Left lobe of liver (tissue), 2 donors: ENCODE measurements at regions not wholly inside any gene's neighbourhood (a gene's known extent, or its start where the extent isn't known, plus 50 kb on each side); places are given as distances from the start of the nearest gene placed in this dataset.

Experiments
- ATAC-seq: fragments of 200-7000 bp; cut with Tn5 transposase; one replicate; pipeline ENCODE4 v1.9.1; 2020; ENCODE audit warnings: mild to moderate bottlenecking, moderate library complexity
- DNase-seq: peaks from one replicate; pipeline ENCODE4 v3.0.0-alpha.2; 2020; ENCODE audit warnings: low spot score
- donor health status: DM: no; HTN: no; CAD: no; lungs with moderate emphysema.
- donor health status: DM: no; HTN: yes; CAD: no.

DNA sequence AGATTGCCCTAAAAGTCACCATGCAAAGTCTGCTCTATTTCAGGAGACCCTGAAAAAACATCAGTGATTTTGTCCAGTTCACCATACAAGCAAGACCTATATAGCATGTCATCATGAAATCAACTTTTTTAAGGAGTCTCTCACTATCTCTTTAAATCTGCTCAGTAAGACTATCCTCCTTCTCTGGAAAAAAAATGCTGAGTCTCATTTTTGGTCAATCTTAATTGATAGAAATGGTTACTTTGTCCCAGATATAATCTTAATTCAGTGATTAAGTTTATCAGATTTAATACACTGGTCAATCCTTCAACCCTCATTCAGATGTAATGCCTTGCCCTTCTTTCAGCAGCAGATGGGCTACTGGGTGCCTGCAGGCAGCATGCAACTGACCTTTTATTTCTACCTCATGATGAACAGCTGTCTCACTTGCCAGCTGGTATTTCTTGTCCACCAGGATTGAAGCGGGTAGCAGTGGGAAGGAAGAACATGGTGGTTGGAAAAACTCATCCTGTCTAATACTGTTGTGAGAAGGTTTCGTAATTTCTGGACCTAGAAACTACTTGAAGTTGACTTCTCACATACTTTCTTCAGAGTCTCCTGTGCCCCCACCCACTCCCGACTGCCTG lies 375.3 kb downstream of the DNAH5 start:
- no peak for DNase-seq
- no peak for ATAC-seq

DNA sequence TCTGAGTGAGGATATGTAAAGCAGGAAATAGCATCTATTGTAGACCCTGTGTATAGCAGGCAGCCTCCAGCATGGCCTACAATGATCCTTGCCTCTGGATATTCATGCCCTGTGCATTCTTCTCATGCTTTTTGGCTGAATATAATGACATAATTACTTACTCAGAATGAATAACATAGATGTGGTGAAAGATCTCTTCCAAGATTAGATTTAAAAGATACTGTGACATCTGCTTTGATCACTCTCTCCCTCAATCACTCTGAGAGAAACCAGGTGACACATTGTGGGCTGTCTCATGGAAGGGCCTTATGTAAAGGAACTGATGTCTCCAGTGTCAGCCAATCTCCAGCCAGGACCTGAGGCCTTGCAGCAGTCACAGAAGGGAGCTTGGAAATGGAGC lies 376.7 kb downstream of the DNAH5 start:
- DNase-seq (no peak), ATAC-seq (no peak)

DNA sequence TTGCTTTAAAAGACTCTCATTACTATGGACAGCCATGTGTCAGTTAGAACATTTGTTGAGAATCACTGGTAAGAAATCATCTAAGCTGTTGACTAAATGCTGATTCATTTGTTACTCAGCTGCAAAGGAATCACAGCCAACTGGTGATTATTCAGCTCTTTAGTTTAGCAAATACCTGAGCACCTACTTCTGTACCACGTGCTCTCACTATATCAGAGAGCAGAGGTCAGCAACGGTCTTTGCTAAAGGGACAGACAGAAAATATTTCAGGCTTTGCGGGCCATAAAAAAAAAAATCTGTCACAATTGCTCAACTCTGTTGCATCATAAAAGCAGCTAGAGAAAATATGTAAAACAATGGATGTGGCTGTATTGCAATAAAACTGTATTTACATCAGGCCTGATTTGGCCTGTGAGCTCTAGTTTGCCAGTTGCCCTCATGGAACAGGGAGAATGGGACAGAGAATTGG lies 377.6 kb downstream of the DNAH5 start:
- DNase-seq (no peak), ATAC-seq (peak; percentile 80)

DNA sequence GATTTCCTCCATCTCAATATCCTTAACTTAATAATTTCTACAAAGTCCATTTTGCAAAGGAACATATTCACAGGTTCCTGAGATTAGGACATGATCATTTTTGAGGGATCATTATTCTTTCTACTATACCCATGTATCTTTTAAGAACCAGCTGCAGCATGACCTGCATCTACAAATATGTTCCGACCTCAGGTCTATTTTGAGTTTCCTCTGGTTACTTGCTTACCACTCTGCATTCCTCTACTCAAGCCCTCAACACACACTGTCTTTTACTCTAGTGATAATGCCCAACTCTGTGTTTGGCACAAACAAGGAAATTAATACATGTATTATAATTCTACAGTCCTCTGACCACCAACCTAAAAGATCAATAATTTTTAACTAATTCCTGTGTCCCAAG lies 386.1 kb downstream of the DNAH5 start:
- no peak for ATAC-seq
- DNase-seq: no peak

GRCh38 chr5:13553896-13554295 lies 390.6 kb downstream of the DNAH5 start:
- no peak for DNase-seq
- peak; percentile 71 for ATAC-seq

GRCh38 chr5:13552361-13552760 lies 392.1 kb downstream of the DNAH5 start:
- DNase-seq: no peak
- ATAC-seq: no peak

- ATAC-seq (no peak), DNase-seq (no peak)
Measured at GRCh38 chr5:13551645-13552044, 392.8 kb downstream of the DNAH5 start.

DNA sequence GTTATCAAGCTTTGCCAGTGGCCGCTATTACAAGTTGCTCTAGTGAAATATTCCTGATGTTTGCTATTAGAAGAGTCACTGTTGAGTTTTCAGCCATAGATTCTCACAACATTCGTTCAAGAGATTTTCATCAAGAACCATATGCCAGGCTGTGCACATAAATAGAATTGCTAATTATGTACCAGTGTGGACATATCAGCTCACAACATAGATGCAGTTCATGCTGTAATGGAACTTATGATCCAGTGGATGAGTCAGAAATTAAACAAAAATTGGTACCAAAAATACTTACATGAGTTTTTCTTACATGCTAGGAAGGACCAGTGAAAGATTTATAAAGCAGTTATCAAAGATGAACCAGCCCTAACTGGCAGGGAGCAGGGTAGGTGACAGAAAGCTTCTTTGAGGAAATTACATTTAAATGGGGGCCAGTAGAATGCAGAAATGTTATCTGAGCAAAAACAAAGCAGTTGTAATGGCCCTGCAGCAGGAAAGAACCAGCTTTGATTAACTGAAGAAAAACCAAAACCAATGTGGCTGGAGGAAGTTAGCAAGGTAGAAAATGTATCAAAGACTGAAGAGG lies 404.2 kb downstream of the DNAH5 start:
- ATAC-seq (no peak), DNase-seq (no peak)

DNA sequence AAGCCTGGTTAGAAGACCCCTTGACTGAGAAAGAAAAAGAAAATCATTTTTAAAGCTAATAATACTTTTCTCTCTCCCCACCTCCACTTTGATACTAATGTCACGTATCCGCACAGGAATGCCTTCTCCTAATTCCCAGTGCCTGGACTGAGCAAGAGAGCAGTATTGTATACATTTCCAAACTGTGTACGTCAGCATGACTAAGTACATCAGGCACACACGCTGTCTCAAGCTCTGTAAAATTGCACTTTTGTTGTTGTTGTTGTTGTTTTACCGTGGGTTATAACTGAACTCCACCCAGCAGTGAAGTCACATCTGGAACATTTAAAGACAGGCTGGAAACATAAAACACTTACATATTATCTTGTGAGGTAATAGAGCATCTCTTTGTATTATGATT lies 407.6 kb downstream of the DNAH5 start:
- DNase-seq: no peak
- no peak for ATAC-seq

GRCh38 chr5:13533833-13534232 lies 410.7 kb downstream of the DNAH5 start:
- DNase-seq: no peak
- no peak for ATAC-seq

DNA sequence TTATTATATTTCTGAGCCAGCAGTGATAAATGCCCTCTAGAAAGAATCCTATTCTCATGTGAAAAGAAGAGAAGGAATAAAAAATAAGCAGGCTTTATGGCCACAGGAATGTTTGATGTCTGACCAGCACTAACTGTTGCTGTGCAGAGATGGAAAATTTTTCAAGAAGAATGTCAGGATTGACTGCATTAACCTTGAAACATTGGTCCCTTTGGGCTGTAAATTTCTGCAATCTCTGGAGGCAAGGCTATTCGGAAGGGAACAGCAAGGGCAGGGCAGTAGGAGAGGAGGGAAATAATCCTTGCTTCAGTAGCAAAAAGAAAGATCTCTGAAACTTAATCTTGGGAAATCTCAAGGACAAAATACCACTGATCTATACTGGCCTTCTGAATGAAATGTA lies 415.2 kb downstream of the DNAH5 start:
- no peak for ATAC-seq
- DNase-seq: no peak

- ATAC-seq: peak; percentile 53
- DNase-seq: no peak
Measured at GRCh38 chr5:13524936-13525335, 419.6 kb downstream of the DNAH5 start.

GRCh38 chr5:13519131-13519530 lies 425.4 kb downstream of the DNAH5 start:
- no peak for DNase-seq
- no peak for ATAC-seq

- DNase-seq: no peak
Measured at GRCh38 chr5:13516195-13516594, 428.3 kb downstream of the DNAH5 start.

DNA sequence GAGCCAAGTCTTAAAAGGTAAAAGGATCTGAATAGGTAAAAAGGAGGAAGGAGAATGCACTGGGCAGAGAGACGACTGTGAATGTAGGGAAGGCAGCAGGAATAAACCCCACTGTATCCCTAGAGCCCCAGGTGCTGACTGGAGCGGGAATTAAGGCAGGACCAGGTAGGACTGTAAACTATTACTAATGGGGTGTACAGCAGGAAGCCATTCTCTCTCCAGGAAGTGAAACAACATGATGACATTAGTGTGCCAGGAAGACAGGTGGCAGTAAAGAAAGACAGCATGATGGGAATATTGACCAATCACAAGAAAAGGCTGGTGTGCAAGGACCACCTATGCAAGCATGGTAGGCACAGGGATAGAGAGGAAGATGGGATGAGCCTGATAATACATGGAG lies 433.0 kb downstream of the DNAH5 start:
- ATAC-seq: no peak
- DNase-seq: no peak

More at GRCh38 chr5:13516195-13516594, 428.3 kb downstream of the DNAH5 start:
- no peak for ATAC-seq

DNA sequence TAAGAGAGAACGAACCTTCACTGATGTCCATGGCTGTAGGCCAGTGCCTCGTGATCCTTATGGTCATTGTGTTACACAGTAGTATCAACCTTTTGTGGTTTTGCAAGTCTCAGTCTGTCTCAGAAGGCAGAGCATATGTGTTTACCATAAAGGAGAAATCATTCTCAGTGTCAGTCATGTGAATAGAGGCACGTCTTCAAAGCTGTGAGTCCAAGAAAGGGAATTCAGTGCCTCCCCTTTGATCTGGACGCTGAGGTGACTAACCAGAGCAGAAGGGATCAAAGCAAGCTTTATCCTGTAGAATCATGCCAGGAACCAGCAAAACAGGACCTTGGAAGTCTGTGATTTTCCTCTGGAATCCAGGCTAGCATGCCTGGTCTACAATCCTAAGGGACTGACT lies 433.9 kb downstream of the DNAH5 start:
- ATAC-seq: no peak

GRCh38 chr5:13508559-13508958 lies 435.9 kb downstream of the DNAH5 start:
- ATAC-seq: no peak

More for the DNA sequence above, 433.9 kb downstream of the DNAH5 start:
- no peak for DNase-seq

GRCh38 chr5:13505326-13505725 lies 439.2 kb downstream of the DNAH5 start:
- no peak for DNase-seq
- ATAC-seq: no peak

More at GRCh38 chr5:13508559-13508958, 435.9 kb downstream of the DNAH5 start:
- DNase-seq: no peak

DNA sequence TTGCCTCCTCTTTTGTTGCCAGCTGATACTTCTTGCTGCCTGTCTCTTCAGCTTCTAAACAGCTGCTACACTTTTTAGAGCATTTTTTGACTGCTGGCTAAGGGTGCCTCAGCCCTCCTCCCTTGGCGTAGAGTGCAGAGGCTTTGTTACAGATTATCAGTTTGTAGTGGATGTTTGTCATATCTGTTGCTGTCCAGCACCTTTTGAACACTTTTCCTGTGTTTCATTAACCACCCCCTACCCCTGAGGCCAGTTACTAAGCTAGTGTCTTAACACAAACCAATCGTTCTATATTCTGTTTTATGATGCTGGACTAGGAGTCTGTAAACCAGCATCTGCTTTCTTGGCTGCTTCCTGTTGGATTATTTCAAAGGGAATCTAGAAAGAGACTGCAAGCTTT lies 441.5 kb downstream of the DNAH5 start:
- ATAC-seq (no peak), DNase-seq (no peak)

GRCh38 chr5:13501176-13501575 lies 443.3 kb downstream of the DNAH5 start:
- no peak for ATAC-seq
- DNase-seq: no peak

DNA sequence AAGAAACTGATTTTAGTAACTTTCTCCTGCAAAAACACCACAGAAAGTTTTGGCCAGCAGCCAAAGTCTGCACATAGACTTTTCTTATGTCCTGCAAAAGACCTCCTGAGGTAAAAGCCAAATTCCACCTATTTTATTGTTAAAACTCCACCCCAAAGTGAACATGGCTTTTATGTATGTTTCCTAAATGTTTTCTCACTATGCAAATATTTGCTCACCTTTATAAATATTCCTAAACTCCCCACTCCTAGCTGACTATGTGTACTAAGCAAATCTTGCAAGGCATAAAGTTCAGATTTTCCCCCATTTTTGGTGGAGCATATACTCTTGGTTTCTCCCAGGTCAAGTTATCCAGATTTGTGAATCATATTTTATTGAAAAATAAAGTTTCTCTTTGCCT lies 446.2 kb downstream of the DNAH5 start:
- no peak for ATAC-seq
- DNase-seq: no peak

- ATAC-seq: peak; percentile 68
Measured at GRCh38 chr5:13488254-13488931, 456.1 kb downstream of the DNAH5 start.

More at GRCh38 chr5:13488254-13488931, 456.1 kb downstream of the DNAH5 start:
- DNase-seq: no peak
